SJSA1 (cell line): ENCODE measurements at regions not wholly inside any gene's neighbourhood (a gene's known extent, or its start where the extent isn't known, plus 50 kb on each side); places are given as distances from the start of the nearest gene placed in this dataset.

Experiments used
- DNase-seq, 2 experiments: peaks; one replicate each; pipeline ENCODE4 v3.0.0-alpha.2; 2015 to 2020; ENCODE audit warnings: low spot score in 2 of 2, low read depth in 1 of 2
- H3K27ac ChIP-seq: fragments of 250-450 bp; sonication (Bioruptor Pico); 2 replicates; pipeline ENCODE4 v1.5.1; 2020; ENCODE audit warnings: mild to moderate bottlenecking, moderate library complexity
- H3K27me3 ChIP-seq: fragments of 250-450 bp; sonication (Bioruptor Pico); replicated peaks from 2 replicates; pipeline ENCODE4 v1.5.1; 2020; ENCODE audit warnings: mild to moderate bottlenecking, moderate library complexity
- H3K36me3 ChIP-seq: fragments of 250-450 bp; sonication (Bioruptor Pico); 2 replicates; pipeline ENCODE4 v1.5.1; 2020; ENCODE audit warnings: mild to moderate bottlenecking
- H3K4me1 ChIP-seq: fragments of 250-450 bp; sonication (Bioruptor Pico); replicated peaks from 2 replicates; pipeline ENCODE4 v1.6.1; 2021; ENCODE audit warnings: mild to moderate bottlenecking
- H3K4me3 ChIP-seq: fragments of 250-450 bp; sonication (Bioruptor Pico); 2 replicates; pipeline ENCODE4 v1.5.1; 2020; ENCODE audit warnings: mild to moderate bottlenecking
- H3K9me3 ChIP-seq: fragments of 250-450 bp; sonication (Bioruptor Pico); replicated peaks from 2 replicates; pipeline ENCODE4 v1.5.1; 2020; ENCODE audit warnings: mild to moderate bottlenecking

DNA sequence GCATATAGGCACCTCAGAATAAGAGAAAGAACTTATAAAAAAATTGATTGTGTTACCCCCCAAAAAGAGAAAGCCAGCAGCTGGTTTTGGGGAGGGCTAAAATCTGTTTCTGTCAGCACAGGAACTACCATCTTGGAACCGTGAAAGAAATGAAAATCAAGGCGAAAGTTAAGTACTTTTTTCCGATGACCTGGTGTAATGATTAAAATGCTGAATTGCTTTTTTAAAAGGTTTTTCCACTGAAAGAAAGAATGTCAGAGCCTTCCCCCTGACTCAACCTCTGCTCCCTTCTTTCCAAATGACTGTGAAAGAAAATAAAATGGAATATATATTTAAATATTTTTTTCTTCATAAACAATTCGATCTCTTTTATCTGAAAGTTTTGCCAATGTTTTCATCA lies 570.5 kb upstream of the CFAP20DC start:
- no peaks in the 10 kb centered on the region for H3K27me3 ChIP-seq
- no peaks in the 10 kb centered on the region for H3K36me3 ChIP-seq
- no peaks in the 10 kb centered on the region for H3K4me1 ChIP-seq
- H3K9me3 ChIP-seq: no peaks in the 10 kb centered on the region
- H3K27ac ChIP-seq: no peak overlapping the region
- H3K4me3 ChIP-seq: no peak overlapping the region
- no peak for DNase-seq

DNA sequence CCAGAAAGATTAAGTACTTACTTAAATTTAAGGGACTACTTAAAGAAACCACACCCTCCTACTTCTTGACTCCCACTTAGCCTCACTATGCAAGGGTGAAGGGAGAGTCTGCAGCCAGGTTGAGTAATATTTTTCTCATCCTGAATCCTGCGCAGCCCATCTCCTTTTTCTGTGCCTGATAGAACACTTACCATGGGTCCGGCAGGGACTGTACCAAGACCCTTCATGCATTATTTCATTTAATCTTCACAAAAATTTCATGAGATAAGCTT lies 562.6 kb upstream of the CFAP20DC start:
- Histone ChIP-seq H3K4me1 (no peaks in the 10 kb centered on the region), H3K4me3 (no peak overlapping the region), H3K9me3 (no peaks in the 10 kb centered on the region), H3K27me3 (no peaks in the 10 kb centered on the region), H3K36me3 (no peaks in the 10 kb centered on the region), H3K27ac (no peak overlapping the region)
- DNase-seq: no peak

DNA sequence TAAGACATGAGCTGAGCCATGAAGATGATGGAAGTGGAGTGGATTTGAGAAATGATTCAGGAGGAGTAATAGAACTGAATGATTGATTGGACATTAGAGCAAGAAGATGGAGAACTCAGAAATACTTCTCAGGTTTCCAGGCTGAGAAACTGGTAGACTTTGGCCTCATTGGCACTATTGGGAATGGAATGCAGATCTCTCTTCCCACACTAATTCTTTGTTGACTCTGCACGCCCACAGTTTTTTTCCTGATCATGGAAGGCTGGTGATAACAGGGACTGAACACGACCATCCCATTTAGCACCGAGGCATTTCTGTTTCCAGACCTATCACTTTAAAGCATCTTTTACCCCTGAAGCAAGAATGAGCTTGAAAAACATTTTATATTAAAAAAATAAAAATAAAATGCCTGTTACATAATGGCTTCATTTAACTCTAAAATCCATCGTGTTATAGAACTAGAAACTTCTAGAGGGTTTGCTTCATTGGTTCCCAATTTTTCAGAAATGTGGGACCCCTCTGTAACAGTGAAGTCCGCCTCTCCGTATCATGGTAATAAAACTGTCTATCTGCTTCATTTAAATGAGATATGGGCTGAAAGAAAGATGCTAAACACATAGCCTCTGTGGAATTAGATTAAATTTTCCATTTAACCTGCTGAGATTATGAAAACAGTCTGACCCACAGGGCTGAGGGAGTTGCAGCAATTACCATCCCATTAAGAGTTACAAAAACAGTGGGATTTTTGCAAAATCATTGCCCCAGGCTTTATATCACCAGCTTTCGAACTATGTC lies 562.0 kb upstream of the CFAP20DC start:
- Histone ChIP-seq H3K4me1 (no peaks in the 10 kb centered on the region), H3K27ac (no peak overlapping the region), H3K9me3 (no peaks in the 10 kb centered on the region), H3K4me3 (no peak overlapping the region), H3K27me3 (no peaks in the 10 kb centered on the region), H3K36me3 (no peaks in the 10 kb centered on the region)
- DNase-seq: no peak

DNA sequence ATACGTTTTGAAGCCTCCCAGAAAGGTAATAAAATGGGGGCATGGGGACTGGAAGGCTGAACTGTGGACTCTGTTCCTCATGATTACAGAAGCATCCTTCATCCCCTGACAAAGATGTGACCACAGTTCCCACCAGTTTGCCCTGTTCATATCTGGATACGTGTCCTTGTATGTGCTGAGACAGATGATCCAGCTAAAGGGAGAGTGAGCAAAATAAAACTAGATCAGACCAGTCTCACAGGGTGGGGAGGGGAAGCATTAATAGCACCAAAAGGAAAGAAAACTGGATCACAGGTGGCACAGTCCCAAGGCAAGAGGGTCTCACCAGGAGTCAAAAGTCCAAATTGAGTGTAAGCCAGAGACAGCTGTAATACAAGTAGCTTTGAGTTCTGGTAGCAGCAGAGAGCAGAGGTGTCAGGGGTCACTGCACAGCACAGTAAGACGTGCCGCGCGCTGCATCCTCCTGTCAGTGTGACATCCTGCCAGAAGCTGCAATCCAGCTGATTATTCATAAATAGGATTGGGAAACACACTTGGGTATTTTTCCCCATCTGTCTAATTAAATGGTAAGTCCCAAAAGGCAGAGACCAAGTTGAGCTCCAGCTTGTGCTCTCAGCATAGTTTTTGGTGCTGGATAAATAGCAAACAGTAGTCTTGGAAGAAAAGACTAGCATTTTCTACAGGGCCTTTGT lies 560.0 kb upstream of the CFAP20DC start:
- no peaks in the 10 kb centered on the region for H3K9me3 ChIP-seq
- no peak for DNase-seq
- H3K27me3 ChIP-seq: no peaks in the 10 kb centered on the region
- H3K4me3 ChIP-seq: no peak overlapping the region
- H3K27ac ChIP-seq: no peak overlapping the region
- no peaks in the 10 kb centered on the region for H3K4me1 ChIP-seq
- no peaks in the 10 kb centered on the region for H3K36me3 ChIP-seq

DNA sequence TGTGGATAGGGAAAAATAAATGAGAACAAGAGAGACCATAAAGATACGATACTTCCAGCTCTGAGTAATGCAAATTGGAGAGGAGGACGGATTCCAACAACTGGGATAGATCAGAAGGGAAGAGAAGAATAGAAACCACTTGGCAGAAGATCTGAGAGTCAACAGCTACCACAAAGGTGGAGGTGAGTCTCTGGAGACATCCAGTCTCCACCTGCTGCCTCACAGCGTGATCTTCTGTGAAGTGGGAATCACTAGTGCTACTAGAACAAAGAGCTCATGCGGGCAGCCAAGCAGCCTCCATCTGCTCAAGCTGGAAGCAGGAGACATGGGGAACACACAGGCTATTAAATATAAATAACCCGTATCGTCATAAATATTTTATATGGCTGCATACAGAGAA lies 558.5 kb upstream of the CFAP20DC start:
- H3K4me1 ChIP-seq: no peaks in the 10 kb centered on the region

DNA sequence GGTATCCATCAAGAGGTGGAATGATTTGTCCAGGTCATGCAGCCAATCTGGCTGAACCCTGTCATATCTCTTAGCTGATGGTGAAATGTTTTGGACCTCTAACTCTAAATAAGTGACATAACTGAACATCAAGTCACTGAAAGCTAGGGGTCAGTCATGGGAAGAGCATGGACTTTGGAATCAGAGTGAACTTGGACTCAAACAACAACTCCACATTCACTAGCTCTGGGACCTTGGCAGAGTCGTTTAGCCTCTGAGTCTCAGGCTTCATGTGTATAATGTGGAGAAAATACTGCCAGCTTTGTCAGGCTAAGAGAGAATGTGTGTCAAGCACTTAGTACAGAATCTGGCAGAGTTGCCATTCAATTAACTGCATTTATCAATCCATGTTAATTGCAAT lies 557.8 kb upstream of the CFAP20DC start:
- Histone ChIP-seq H3K27me3 (no peaks in the 10 kb centered on the region), H3K27ac (no peak overlapping the region), H3K4me3 (no peak overlapping the region), H3K36me3 (no peaks in the 10 kb centered on the region), H3K4me1 (no peaks in the 10 kb centered on the region), H3K9me3 (no peaks in the 10 kb centered on the region)
- no peak for DNase-seq

More for the DNA sequence above, 558.5 kb upstream of the CFAP20DC start:
- no peaks in the 10 kb centered on the region for H3K27me3 ChIP-seq
- H3K4me3 ChIP-seq: no peak overlapping the region
- H3K9me3 ChIP-seq: no peaks in the 10 kb centered on the region
- DNase-seq: no peak
- no peak overlapping the region for H3K27ac ChIP-seq
- no peaks in the 10 kb centered on the region for H3K36me3 ChIP-seq

DNA sequence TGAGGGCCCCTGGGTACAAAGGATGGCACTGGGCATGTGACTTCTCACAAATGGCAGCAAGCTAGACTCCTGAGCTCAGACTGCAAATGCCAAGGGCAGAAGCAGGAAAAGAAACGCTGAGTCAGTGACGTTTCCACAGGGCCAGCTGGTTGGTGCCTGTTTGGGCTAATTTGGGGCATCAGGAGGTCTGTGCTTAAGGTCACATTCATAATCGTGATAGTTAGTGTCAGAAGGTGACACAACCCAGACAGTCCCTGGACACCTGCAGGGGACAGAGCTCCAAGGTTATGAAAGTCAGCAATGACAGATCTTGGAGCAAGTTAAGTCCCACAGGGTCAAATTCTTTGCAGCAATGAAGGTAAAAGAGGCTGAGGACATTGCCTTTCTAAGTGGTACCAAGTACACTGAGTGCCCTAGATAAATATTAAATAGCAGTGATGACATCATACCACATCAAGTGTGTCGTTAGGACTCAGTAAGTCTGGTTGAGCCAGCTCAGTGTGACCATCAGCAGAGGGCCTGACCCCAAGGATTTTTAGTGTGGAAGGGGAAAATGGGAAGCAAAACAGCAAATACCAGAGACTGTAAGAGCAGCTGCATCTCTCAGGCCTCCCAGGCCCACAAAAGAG lies 556.9 kb upstream of the CFAP20DC start:
- H3K4me1 ChIP-seq: no peaks in the 10 kb centered on the region
- H3K27me3 ChIP-seq: no peaks in the 10 kb centered on the region
- H3K27ac ChIP-seq: no peak overlapping the region
- no peaks in the 10 kb centered on the region for H3K9me3 ChIP-seq
- DNase-seq: no peak
- no peaks in the 10 kb centered on the region for H3K36me3 ChIP-seq
- no peak overlapping the region for H3K4me3 ChIP-seq

DNA sequence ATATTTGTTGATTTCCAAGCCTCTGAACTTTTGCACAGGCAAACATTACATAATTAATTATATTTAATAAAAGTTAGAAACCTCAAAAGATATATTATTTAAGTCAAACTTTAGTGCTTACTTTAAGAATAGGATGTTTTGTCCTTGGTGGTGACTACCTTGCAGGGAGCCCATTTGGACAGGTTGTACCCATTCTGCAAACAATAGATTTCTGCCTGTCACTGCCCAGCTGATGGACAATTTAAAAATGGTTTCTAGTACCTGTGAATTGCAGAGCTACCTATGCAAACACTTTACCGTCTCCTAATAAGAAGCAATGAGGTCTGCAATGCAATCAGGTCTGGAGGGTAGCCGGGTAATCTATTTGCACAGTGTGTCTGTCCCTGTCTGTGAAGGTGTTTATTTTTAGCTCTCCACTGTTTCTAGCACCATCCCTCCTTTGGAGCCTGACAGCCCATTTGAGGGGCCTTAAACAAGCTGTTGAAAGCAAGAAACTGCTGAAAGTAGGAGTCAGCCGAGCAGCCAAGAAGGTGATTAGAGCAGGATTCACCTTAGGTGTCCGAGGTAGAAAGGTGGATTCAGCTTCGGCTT lies 556.2 kb upstream of the CFAP20DC start:
- Histone ChIP-seq H3K4me3 (no peak overlapping the region), H3K4me1 (no peaks in the 10 kb centered on the region), H3K36me3 (no peaks in the 10 kb centered on the region), H3K27me3 (no peaks in the 10 kb centered on the region), H3K9me3 (no peaks in the 10 kb centered on the region), H3K27ac (no peak overlapping the region)
- DNase-seq: no peak

DNA sequence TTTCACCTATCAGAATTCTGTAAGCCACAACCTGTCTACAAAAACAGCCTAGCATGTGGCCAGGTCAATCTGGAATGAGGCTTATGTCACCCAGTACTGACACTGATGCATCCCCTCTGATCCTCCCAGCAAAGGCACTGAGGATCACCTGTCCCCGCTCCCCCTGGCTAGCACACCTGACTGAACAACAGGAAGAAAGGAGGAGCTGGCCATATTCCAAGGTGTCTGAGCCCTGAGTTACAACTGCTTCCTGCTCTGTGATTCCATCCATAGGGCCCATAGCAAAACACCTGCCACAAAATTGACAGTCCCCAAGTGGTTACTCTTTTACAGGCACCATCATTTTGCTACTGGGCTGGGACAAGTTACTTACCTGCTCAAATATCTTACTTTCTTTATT lies 555.5 kb upstream of the CFAP20DC start:
- no peaks in the 10 kb centered on the region for H3K27me3 ChIP-seq
- H3K36me3 ChIP-seq: no peaks in the 10 kb centered on the region
- H3K4me3 ChIP-seq: no peak overlapping the region
- H3K9me3 ChIP-seq: no peaks in the 10 kb centered on the region
- H3K4me1 ChIP-seq: no peaks in the 10 kb centered on the region
- no peak overlapping the region for H3K27ac ChIP-seq
- DNase-seq: no peak

DNA sequence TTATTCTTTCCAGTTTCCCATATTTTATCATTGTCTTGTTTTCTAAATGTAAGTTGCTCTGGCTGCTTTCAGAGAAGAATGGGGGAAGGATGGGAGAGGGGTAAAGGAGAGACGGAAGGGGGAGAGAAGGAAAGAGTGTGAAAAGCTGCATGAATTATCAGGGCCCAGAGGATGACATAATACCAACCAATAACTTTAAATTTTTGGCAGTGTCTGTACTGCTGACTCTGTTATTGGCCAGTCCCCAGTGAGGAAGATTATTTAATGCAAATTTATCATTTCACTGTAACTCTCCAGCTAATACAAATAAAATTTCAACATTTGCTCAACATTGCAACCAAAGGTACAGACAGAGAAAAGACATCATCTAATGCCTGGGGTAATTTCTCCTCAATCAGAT lies 551.7 kb upstream of the CFAP20DC start:
- no peak for DNase-seq
- Histone ChIP-seq H3K9me3 (no peaks in the 10 kb centered on the region), H3K27me3 (no peaks in the 10 kb centered on the region), H3K4me1 (no peaks in the 10 kb centered on the region), H3K27ac (no peak overlapping the region), H3K36me3 (no peaks in the 10 kb centered on the region), H3K4me3 (no peak overlapping the region)

DNA sequence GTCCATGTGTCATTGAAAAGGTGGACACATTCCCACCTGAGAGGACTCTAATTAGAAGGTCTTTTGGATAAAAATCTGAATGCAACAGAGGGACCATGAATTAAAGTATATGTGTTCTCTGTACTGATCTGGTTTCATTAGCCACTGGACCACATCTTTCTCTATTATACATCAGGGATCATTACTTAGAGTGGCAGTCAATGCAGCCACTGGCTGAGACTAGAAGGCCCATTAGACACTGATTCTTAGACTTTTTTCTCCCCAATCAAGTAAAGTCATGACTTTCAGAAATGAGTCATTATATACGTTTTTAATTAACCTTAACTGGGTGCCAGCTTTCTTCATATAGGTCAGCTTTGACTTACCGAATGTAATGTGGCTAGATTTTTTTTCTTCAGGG lies 550.8 kb upstream of the CFAP20DC start:
- Histone ChIP-seq H3K9me3 (no peaks in the 10 kb centered on the region), H3K4me3 (no peak overlapping the region), H3K27me3 (no peaks in the 10 kb centered on the region), H3K4me1 (no peaks in the 10 kb centered on the region), H3K27ac (no peak overlapping the region), H3K36me3 (no peaks in the 10 kb centered on the region)
- DNase-seq: no peak

DNA sequence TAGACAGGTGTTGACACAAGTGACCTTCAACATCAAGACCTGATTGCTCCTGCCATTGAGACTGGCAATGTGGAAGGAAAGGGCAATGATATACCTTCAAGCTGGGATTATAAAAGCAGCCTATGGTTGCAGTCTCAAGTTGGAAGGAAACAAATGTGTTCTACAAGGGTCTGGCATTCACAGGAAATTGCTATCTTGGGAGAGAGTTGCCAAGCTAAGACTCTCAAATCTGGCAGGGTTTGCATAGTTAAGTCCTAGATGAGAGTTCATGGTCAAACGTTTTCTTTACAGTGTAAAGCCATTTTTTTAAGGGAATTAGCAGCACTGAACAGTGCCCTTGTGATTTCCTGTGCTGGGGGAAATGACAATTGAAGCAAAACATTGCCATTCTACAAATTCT lies 546.9 kb upstream of the CFAP20DC start:
- Histone ChIP-seq H3K4me1 (no peaks in the 10 kb centered on the region), H3K36me3 (no peaks in the 10 kb centered on the region), H3K4me3 (no peak overlapping the region), H3K27me3 (no peaks in the 10 kb centered on the region), H3K27ac (no peak overlapping the region), H3K9me3 (no peaks in the 10 kb centered on the region)
- no peak for DNase-seq

DNA sequence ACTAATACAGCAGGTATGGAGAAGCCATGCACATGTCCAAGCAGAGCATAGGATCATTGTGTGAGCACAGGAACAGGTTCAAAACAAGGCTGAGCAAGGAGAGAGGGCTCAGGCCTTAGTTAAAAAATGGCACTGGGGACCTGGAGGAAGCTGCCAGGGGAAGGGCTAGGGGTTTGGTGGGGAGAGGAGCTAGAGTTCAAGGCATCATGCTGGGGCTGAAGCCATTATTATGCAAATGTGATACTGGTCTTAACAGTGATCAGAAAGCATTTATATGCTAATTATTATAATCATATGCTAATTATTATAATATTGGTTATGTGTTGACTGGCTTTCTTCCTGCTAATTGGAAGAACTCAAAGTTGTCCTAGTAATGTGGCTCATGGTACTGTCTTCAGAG lies 546.0 kb upstream of the CFAP20DC start:
- H3K4me3 ChIP-seq: no peak overlapping the region
- H3K9me3 ChIP-seq: no peaks in the 10 kb centered on the region
- H3K36me3 ChIP-seq: no peaks in the 10 kb centered on the region
- DNase-seq: no peak
- no peaks in the 10 kb centered on the region for H3K27me3 ChIP-seq
- H3K27ac ChIP-seq: no peak overlapping the region
- H3K4me1 ChIP-seq: no peaks in the 10 kb centered on the region

DNA sequence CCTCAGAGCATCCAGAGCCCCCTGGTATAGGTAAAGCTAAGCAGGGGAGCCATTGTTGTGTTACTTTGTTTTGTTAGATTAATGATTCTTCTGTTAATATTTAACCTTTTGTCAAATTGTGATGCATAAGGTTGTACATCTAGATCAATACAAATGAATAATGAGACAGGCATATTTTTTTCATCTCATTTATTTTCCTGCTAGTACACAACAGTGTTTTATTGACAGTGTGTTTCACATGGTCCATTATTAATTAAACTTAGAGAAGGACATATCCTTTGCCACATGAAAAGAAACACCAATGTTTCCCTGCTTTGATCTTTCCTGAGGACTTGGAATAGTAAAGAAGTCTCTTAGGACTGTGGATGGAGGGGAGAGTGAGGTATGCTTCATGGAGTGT lies 543.6 kb upstream of the CFAP20DC start:
- DNase-seq: no peak
- Histone ChIP-seq H3K9me3 (no peaks in the 10 kb centered on the region), H3K4me1 (no peaks in the 10 kb centered on the region), H3K27me3 (no peaks in the 10 kb centered on the region), H3K36me3 (no peaks in the 10 kb centered on the region), H3K4me3 (no peak overlapping the region), H3K27ac (no peak overlapping the region)
